Activated T-helper 1 cell treated with anti-CD3 and anti-CD28 coated beads, Interleukin-12 subunit alpha, Interleukin-12 subunit beta, Interleukin-2, Interleukin-4 antibody, amounts not matched to agents 30 ng/mL and 10 ng/mL and 1 ng/mL, durations not matched to agents 14 hours and 24 hours and 36 hours (primary cell): ENCODE measurements at regions not wholly inside any gene's neighbourhood (a gene's known extent, or its start where the extent isn't known, plus 50 kb on each side); places are given as distances from the start of the nearest gene placed in this dataset.

Experiments used
- DNase-seq: peaks from one replicate; pipeline ENCODE4 v3.0.0; 2021; ENCODE audit warnings: low spot score
- H3K27ac Mint-ChIP-seq: one replicate; pipeline ENCODE4 v1.8.0; 2021; ENCODE audit warnings: mild to moderate bottlenecking, mixed read lengths
- H3K27me3 Mint-ChIP-seq: one replicate; pipeline ENCODE4 v1.8.0; 2022; ENCODE audit warnings: mild to moderate bottlenecking, moderate library complexity, mixed read lengths; ENCODE audit not compliant: insufficient read depth
- H3K36me3 Mint-ChIP-seq: one replicate; pipeline ENCODE4 v1.8.0; 2021; ENCODE audit warnings: low read depth, mixed read lengths
- H3K4me1 Mint-ChIP-seq: one replicate; pipeline ENCODE4 v1.8.0; 2021; ENCODE audit warnings: low read depth, mixed read lengths
- H3K4me3 Mint-ChIP-seq: one replicate; pipeline ENCODE4 v1.8.0; 2021; ENCODE audit warnings: mild to moderate bottlenecking, moderate library complexity, mixed read lengths
- H3K9me3 Mint-ChIP-seq: one replicate; pipeline ENCODE4 v1.8.0; 2021; ENCODE audit warnings: mixed read lengths
- intact Hi-C: fragments of 100-400 bp; cut with micrococcal nuclease; formaldehyde crosslinking; loops from one replicate; pipeline ENCODE4 v1.15.1; 2024

DNA sequence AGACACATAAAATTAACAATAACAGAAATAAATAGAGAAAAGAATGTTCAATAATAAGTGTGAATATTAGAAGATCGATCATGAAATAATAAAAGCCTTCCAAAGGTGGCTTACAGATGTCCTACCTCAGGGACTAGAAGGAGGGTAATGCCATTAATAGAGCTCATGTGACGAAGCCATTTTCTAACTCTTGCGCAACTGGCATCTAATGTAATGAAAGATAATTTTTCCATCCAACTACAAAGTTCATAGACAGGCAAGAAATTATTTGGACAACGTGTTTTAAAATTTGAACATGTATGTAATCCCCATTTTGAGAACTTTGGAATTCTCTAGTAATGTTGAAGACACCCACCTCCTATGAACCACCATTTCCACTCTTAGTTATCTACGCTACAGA, 1394.3 kb upstream of the LRRTM3 start:
- intact Hi-C loops: no loop called here
- Mint-ChIP-seq H3K4me1 (no peaks in the 10 kb centered on the region), H3K27me3 (no peaks in the 10 kb centered on the region), H3K36me3 (no peaks in the 10 kb centered on the region), H3K4me3 (no peak overlapping the region), H3K27ac (no peak overlapping the region), H3K9me3 (peaks cover 6% of the 10 kb centered on the region)
- no peak for DNase-seq

DNA sequence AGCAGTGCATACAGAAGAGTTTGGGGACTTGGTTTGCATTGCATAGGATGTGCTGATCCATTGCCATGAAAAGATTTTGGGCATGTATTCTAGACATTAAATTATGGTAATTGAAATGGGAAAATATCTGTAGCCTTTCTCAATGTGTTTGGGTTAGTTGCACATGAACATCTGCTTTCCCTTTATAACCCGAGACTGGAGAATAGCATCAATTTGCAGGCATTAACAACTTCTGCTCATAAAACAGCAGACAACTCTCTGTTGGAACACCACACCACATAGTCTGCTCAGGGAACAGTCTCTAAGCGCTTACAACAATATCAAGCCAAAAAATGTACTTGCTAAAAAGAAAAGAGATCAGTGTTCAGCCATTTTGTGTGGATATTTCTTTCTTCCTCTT, 1391.1 kb upstream of the LRRTM3 start:
- intact Hi-C loops: no loop called here
- no peaks in the 10 kb centered on the region for H3K9me3 Mint-ChIP-seq
- no peaks in the 10 kb centered on the region for H3K36me3 Mint-ChIP-seq
- no peak overlapping the region for H3K4me3 Mint-ChIP-seq
- no peaks in the 10 kb centered on the region for H3K4me1 Mint-ChIP-seq
- no peak overlapping the region for H3K27ac Mint-ChIP-seq
- H3K27me3 Mint-ChIP-seq: no peaks in the 10 kb centered on the region
- DNase-seq: no peak

DNA sequence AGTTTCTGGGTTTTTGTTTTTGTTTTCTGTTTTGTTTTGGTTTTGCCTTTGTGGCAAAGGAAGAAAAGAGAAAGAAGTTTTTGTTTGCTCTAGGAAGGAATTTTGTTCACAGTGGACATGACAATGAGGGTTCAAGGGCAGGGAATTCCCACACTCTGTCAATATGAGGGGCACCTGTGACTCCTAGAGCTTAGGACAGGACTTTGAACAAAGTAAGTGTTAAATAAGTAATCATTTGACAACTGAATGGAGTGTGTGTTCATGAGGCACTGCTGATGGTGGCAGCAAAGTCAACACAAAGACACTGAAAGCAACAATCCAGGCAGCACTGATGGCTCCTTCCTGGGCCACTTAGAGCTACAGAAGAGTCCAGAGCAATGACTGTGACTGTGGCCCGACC, 1381.1 kb upstream of the LRRTM3 start:
- no peaks in the 10 kb centered on the region for H3K4me1 Mint-ChIP-seq
- no peak overlapping the region for H3K27ac Mint-ChIP-seq
- H3K9me3 Mint-ChIP-seq: peaks cover 5% of the 10 kb centered on the region
- intact Hi-C loops: no loop called here
- DNase-seq: no peak
- H3K4me3 Mint-ChIP-seq: no peak overlapping the region
- no peaks in the 10 kb centered on the region for H3K27me3 Mint-ChIP-seq
- H3K36me3 Mint-ChIP-seq: no peaks in the 10 kb centered on the region

DNA sequence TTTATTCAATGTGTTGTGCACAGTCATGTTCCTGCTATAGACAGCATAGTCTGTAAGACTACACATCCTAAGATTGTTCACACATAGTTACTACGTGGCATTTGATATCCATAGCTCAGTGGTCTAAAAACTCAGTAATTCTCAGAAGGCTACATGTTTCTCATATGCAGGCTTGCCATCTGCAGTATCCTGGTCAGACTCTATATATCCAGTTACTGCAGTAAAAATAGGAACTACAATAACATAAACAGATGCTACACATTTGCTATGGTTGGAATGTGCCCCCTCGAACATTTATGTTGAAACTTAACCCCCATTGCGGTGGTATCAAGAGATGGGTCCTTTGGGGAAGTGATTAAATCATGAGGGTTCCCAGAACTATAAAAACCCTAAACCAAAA, 1377.8 kb upstream of the LRRTM3 start:
- H3K36me3 Mint-ChIP-seq: no peaks in the 10 kb centered on the region
- H3K27me3 Mint-ChIP-seq: no peaks in the 10 kb centered on the region
- H3K4me3 Mint-ChIP-seq: no peak overlapping the region
- no peak overlapping the region for H3K27ac Mint-ChIP-seq
- peaks cover 7% of the 10 kb centered on the region for H3K9me3 Mint-ChIP-seq
- DNase-seq: no peak
- no peaks in the 10 kb centered on the region for H3K4me1 Mint-ChIP-seq
- intact Hi-C loops: no loop called here

DNA sequence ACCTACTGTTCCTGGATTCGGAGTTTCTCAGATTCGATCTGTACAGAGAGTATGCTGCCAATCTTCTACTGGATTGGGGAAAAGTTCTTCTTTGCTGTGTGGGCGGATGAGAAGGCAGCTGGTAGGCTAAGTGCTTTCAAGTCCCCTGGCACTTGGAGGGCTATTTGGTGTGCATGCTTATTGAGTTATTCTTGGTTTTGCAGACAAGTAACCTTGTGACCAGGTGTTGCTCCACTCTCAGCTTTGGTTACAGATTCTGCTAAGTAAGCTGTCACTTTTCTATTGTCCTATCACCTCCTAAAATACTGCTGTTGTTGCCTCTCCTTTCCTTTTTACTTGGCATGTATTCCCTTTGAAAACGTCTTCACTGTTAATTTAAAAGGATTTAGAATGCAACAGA, 1375.1 kb upstream of the LRRTM3 start:
- no peaks in the 10 kb centered on the region for H3K27me3 Mint-ChIP-seq
- no peak overlapping the region for H3K4me3 Mint-ChIP-seq
- H3K36me3 Mint-ChIP-seq: no peaks in the 10 kb centered on the region
- no peaks in the 10 kb centered on the region for H3K4me1 Mint-ChIP-seq
- intact Hi-C loops: no loop called here
- peaks cover 7% of the 10 kb centered on the region for H3K9me3 Mint-ChIP-seq
- no peak overlapping the region for H3K27ac Mint-ChIP-seq
- no peak for DNase-seq

DNA sequence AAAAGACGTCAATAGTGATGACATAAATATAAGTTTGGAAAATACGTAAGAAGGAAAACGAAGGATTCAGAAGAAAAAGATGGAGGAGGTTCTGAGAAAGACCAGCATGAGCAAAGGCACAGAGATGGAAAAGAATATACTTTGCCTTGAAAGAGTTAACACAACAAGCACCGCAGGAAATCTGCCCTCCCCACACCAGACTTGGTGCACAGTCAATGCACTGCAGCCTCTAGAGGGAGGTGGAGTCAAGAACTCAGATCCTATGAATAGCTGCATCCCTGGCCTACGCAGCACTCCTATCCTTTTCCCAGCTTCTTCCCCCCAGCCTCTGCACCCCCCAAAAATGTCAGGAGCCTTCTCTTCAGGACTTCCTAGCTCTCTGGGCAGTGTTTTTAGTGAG, 1370.6 kb upstream of the LRRTM3 start:
- Mint-ChIP-seq H3K9me3 (peaks cover 7% of the 10 kb centered on the region), H3K4me1 (no peaks in the 10 kb centered on the region), H3K4me3 (no peak overlapping the region), H3K27ac (no peak overlapping the region), H3K36me3 (no peaks in the 10 kb centered on the region), H3K27me3 (no peaks in the 10 kb centered on the region)
- intact Hi-C loops: no loop called here
- no peak for DNase-seq

DNA sequence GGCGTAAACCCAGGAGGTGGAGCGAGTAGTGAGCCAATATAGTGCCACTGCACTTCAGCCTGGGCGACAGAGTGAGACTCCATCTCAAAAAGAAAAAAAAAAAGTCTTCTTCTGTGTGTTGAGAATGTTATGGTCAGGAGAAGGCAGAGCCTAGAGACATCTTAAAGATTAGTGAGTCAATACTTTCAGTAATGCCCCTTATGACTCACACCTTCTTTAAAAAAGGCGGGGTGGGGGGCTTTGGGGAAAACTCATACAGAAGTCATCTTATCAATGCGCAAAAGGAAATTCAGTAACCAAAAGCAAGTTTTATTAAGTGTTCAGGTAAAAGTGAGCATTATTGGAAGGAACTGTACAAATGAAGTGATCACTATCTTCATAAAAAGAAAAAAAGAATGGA, 1369.8 kb upstream of the LRRTM3 start:
- DNase-seq: no peak
- Mint-ChIP-seq H3K4me3 (no peak overlapping the region), H3K27me3 (no peaks in the 10 kb centered on the region), H3K36me3 (no peaks in the 10 kb centered on the region), H3K27ac (no peak overlapping the region), H3K9me3 (peaks cover 7% of the 10 kb centered on the region), H3K4me1 (no peaks in the 10 kb centered on the region)
- intact Hi-C loops: no loop called here

DNA sequence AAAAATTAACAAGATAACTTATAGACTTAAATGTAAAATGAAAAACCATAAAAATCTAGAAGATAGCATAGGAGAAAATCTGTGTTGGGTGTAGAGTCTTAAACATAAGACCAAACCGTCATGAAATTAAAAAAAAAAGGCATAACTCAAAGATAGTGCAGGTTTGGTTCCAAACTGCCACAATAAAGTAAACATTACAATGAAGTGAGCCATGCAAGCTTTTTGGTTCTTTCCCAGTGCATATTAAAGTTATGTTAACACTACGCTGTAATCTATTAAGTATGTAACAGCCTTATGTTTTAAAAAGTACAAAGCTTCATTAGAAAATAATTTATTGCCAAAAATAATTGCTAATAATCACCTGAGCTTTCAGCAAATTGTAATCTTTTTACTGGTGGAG, 1366.5 kb upstream of the LRRTM3 start:
- no peak overlapping the region for H3K27ac Mint-ChIP-seq
- no peaks in the 10 kb centered on the region for H3K36me3 Mint-ChIP-seq
- H3K4me1 Mint-ChIP-seq: no peaks in the 10 kb centered on the region
- intact Hi-C loops: no loop called here
- DNase-seq: no peak
- H3K9me3 Mint-ChIP-seq: no peaks in the 10 kb centered on the region
- H3K4me3 Mint-ChIP-seq: no peak overlapping the region
- peaks cover 1% of the 10 kb centered on the region for H3K27me3 Mint-ChIP-seq

DNA sequence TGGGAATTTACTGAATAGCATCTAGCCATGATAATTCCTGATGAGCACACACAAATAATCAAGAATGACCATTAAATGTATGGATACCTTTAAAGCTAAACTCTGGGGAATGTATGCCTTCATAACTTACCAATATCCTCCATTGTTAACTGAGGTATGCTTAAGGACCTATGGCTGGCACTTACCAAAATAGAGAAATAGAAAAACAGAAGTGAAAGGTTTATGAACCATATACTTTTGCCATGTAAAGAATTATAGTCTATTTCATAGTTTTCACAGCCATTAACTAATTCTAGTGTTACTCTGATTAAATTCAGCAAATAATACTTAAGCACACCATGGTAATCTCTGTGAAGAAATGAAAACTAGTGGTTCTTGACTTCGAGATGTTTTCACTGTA, 1360.6 kb upstream of the LRRTM3 start:
- no peak overlapping the region for H3K4me3 Mint-ChIP-seq
- no peaks in the 10 kb centered on the region for H3K36me3 Mint-ChIP-seq
- intact Hi-C loops: no loop called here
- H3K27me3 Mint-ChIP-seq: peaks cover 1% of the 10 kb centered on the region
- H3K27ac Mint-ChIP-seq: no peak overlapping the region
- no peak for DNase-seq
- no peaks in the 10 kb centered on the region for H3K4me1 Mint-ChIP-seq
- H3K9me3 Mint-ChIP-seq: no peaks in the 10 kb centered on the region

DNA sequence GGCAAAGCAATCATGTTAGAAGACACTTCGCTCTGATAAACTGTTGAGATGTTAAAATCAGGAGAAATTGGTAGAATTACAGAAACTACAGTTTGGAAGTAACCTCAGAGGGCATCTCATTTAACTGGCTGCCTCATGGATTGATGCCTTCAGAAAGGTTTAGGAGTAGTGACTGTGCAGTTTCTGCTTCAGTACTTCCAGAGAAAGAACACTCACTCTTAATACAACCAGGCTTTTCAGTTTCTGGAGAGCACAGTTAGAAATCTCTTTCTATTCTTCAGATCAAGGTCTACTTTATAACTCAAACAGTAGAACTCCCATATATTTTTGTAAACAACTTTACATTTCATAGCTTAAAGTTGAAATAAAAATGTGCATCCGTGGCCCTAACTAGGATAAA, 1358.9 kb upstream of the LRRTM3 start:
- Mint-ChIP-seq H3K9me3 (no peaks in the 10 kb centered on the region), H3K4me3 (no peak overlapping the region), H3K27me3 (peaks cover 1% of the 10 kb centered on the region), H3K36me3 (no peaks in the 10 kb centered on the region), H3K27ac (no peak overlapping the region), H3K4me1 (no peaks in the 10 kb centered on the region)
- intact Hi-C loops: no loop called here
- DNase-seq: no peak

DNA sequence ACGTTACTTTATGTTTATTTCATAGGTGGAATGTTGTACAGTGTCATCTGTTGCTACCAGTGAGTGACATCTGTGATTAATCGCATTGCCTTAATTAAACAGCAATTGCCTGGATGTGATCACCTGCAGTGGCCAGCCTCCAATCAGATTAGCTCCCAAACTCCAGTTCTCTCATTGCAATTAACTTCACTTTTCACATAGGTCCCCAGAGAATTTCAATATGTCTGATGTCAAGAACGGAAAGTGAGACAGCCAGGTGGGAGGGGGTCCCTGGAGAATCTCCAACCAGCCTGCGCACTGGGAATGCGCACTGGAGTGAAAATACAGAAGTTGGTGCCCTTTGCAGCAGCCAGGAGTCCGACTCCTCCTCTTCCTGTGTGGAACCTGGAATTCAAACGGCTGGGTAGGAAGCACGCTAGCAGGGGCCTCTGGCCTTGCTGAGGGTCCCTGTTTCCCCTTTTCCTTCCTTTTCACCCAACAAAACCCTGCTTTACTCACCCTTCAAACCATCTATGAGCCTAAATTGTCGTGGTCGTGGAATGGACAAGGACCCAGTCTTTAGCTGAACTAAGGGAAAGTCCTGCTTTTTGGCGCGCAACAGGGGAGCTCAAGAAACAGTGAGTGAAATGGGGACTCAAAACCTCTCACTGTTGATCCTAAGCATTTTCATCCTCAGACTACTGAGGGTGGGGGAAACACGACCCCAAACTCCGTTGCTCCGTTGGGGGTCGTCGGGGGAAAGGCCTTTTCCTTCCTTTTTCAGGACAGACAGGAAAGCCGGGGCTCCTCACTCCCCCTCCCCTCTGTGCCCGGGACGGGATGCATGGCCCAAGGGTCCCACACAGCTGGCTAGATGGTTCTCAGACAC, 1355.5 kb upstream of the LRRTM3 start:
- no peaks in the 10 kb centered on the region for H3K36me3 Mint-ChIP-seq
- H3K4me1 Mint-ChIP-seq: no peaks in the 10 kb centered on the region
- H3K9me3 Mint-ChIP-seq: no peaks in the 10 kb centered on the region
- H3K27me3 Mint-ChIP-seq: no peaks in the 10 kb centered on the region
- intact Hi-C loops: no loop called here
- DNase-seq: no peak
- no peak overlapping the region for H3K27ac Mint-ChIP-seq
- no peak overlapping the region for H3K4me3 Mint-ChIP-seq

DNA sequence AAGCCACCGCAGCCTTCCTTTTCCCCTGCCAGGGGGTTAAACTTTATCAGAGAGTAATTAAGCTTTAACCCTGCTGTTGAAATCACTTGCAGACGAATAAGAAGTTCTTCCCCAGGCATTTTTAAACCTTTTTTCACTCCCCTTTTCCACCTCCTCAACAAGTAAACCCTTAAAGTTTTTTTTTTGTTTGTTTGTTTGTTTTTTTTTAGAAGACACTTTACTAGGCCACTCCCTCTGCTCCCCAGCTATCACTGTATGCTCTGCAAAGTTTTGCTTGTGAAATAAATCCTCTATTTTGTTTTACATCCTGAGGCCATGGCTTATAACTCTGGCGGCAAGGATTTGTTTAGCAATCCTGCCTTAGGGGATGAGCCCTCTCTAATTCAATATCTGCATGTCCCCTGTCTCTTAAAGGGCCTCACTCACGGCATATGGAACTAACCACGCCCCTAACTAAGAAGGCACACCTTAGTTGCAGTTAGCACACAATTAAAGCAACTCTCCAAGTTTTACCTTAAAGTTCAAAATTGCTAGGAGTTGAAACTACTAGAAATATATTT, 1354.7 kb upstream of the LRRTM3 start:
- Mint-ChIP-seq H3K27ac (no peak overlapping the region), H3K27me3 (no peaks in the 10 kb centered on the region), H3K4me1 (no peaks in the 10 kb centered on the region), H3K36me3 (no peaks in the 10 kb centered on the region), H3K4me3 (no peak overlapping the region), H3K9me3 (no peaks in the 10 kb centered on the region)
- intact Hi-C loops: no loop called here
- no peak for DNase-seq

DNA sequence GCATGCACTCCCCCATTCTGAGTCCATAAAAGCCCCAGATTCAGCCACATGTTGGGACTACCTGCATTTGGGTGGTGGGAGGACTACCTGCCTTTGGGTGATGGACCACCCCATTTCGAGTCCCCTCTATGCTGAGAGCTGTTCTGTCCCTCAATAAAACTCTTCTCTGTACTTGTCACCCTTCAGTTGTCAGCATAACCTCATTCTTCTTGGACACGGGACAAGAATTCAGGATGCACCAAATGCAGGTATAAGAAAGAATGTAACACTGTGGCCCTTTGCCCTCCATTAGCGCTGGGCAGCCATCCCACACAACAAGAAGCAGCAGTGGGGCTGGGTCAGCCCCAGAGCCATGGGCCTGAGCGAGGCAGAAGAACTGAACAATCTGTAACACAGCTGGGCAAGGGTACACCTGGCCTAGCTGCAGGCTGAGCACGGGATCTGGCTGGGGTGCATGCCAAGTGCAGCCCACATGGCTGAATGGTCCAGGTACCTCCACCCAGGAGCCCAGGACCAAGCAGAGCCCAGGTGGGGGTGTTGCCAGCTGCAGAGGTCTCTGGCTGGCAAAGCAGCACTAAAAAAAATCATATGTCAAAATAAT, 1344.3 kb upstream of the LRRTM3 start:
- no peaks in the 10 kb centered on the region for H3K36me3 Mint-ChIP-seq
- intact Hi-C loops: no loop called here
- H3K9me3 Mint-ChIP-seq: peaks cover 14% of the 10 kb centered on the region
- H3K27me3 Mint-ChIP-seq: no peaks in the 10 kb centered on the region
- H3K4me3 Mint-ChIP-seq: no peak overlapping the region
- no peaks in the 10 kb centered on the region for H3K4me1 Mint-ChIP-seq
- no peak for DNase-seq
- H3K27ac Mint-ChIP-seq: no peak overlapping the region
